H9 (cell line): ENCODE measurements at regions not wholly inside any gene's neighbourhood (a gene's known extent, or its start where the extent isn't known, plus 50 kb on each side); places are given as distances from the start of the nearest gene placed in this dataset.

Experiments
- DNase-seq: peaks from one replicate; pipeline ENCODE4 v3.0.0-alpha.2; 2017
- H2AFZ ChIP-seq: one replicate; pipeline ENCODE4 v1.6.1; 2013; ENCODE audit warnings: mild to moderate bottlenecking, low read length, control low read depth, moderate library complexity
- H2AK5ac ChIP-seq: 2 replicates; pipeline ENCODE4 v1.6.1; 2013; ENCODE audit warnings: low read length, control low read depth, mixed read lengths; ENCODE audit not compliant: insufficient read length
- H2BK120ac ChIP-seq: one replicate; pipeline ENCODE4 v1.6.1; 2013; ENCODE audit warnings: low read depth, mild to moderate bottlenecking, low read length, control low read depth, inconsistent platforms; ENCODE audit not compliant: poor library complexity, severe bottlenecking
- H2BK12ac ChIP-seq: 2 replicates; pipeline ENCODE4 v1.6.1; 2013; ENCODE audit warnings: low read length, control low read depth, mixed read lengths, low read depth; ENCODE audit not compliant: insufficient read length
- H2BK15ac ChIP-seq: 2 replicates; pipeline ENCODE4 v1.6.1; 2013; ENCODE audit warnings: low read depth, low read length, control low read depth
- H2BK20ac ChIP-seq: one replicate; pipeline ENCODE4 v1.6.1; 2013; ENCODE audit warnings: low read depth, mild to moderate bottlenecking, low read length, control low read depth, inconsistent platforms; ENCODE audit not compliant: poor library complexity, severe bottlenecking
- H2BK5ac ChIP-seq: 2 replicates; pipeline ENCODE4 v1.6.1; 2013; ENCODE audit warnings: low read length, control low read depth, mixed read lengths; ENCODE audit not compliant: insufficient read length
- H3K14ac ChIP-seq: 2 replicates; pipeline ENCODE4 v1.6.1; 2013; ENCODE audit warnings: low read length, control low read depth; ENCODE audit not compliant: insufficient read depth
- H3K18ac ChIP-seq: 2 replicates; pipeline ENCODE4 v1.6.1; 2013; ENCODE audit warnings: low read depth, mild to moderate bottlenecking, mixed read lengths, low read length, control low read depth; ENCODE audit not compliant: insufficient read length
- H3K23ac ChIP-seq: 2 replicates; pipeline ENCODE4 v1.6.1; 2013; ENCODE audit warnings: low read length, control low read depth, mixed read lengths, low read depth; ENCODE audit not compliant: insufficient read length
- H3K23me2 ChIP-seq: 2 replicates; pipeline ENCODE4 v1.6.1; 2013; ENCODE audit warnings: low read depth, mild to moderate bottlenecking, mixed read lengths, low read length, control low read depth; ENCODE audit not compliant: insufficient read length, poor library complexity, severe bottlenecking
- H3K27ac ChIP-seq: 2 replicates; pipeline ENCODE4 v1.5.1; 2013; ENCODE audit warnings: low read length, control low read depth, mixed read lengths, low read depth; ENCODE audit not compliant: insufficient read length
- H3K27me3 ChIP-seq: 2 replicates; pipeline ENCODE4 v1.6.1; 2013; ENCODE audit warnings: low read length, control low read depth, inconsistent platforms; ENCODE audit not compliant: insufficient read depth
- H3K4ac ChIP-seq: 2 replicates; pipeline ENCODE4 v1.6.1; 2013; ENCODE audit warnings: low read depth, mild to moderate bottlenecking, control low read depth, inconsistent platforms, low read length, moderate library complexity
- H3K4me1 ChIP-seq: 2 replicates; pipeline ENCODE4 v1.6.1; 2013; ENCODE audit warnings: low read length, control low read depth, inconsistent platforms; ENCODE audit not compliant: insufficient read depth
- H3K4me2 ChIP-seq: 2 replicates; pipeline ENCODE4 v1.6.1; 2013; ENCODE audit warnings: low read length, control low read depth, mixed read lengths; ENCODE audit not compliant: insufficient read length, insufficient read depth
- H3K56ac ChIP-seq: 2 replicates; pipeline ENCODE4 v1.6.1; 2013; ENCODE audit warnings: low read depth, mild to moderate bottlenecking, mixed read lengths, low read length, control low read depth; ENCODE audit not compliant: insufficient read length
- H3K79me1 ChIP-seq: 2 replicates; pipeline ENCODE4 v1.6.1; 2013; ENCODE audit warnings: low read depth, mild to moderate bottlenecking, moderate library complexity, low read length, control low read depth, inconsistent platforms; ENCODE audit not compliant: insufficient read depth, poor library complexity, severe bottlenecking
- H3K79me2 ChIP-seq: 2 replicates; pipeline ENCODE4 v1.6.1; 2013; ENCODE audit warnings: low read length, control low read depth, inconsistent platforms; ENCODE audit not compliant: insufficient read depth
- H3K9ac ChIP-seq: 2 replicates; pipeline ENCODE4 v1.6.1; 2013; ENCODE audit warnings: low read length, control low read depth, mixed read lengths; ENCODE audit not compliant: insufficient read length; ENCODE audit errors: extremely low read depth
- H3K9me3 ChIP-seq: one replicate; pipeline ENCODE4 v1.6.1; 2013; ENCODE audit warnings: low read depth, low read length, inconsistent platforms; ENCODE audit not compliant: control insufficient read depth
- H3T11ph ChIP-seq: one replicate; pipeline ENCODE4 v1.6.1; 2013; ENCODE audit warnings: mild to moderate bottlenecking, low read length, control low read depth, inconsistent platforms
- H4K20me1 ChIP-seq: one replicate; pipeline ENCODE4 v1.6.1; 2013; ENCODE audit not compliant: control insufficient read depth, insufficient read length, insufficient read depth
- H4K5ac ChIP-seq: 2 replicates; pipeline ENCODE4 v1.6.1; 2013; ENCODE audit warnings: low read depth, mild to moderate bottlenecking, mixed read lengths, low read length, control low read depth; ENCODE audit not compliant: insufficient read length
- H4K8ac ChIP-seq: replicated peaks from 2 replicates; pipeline ENCODE4 v1.6.1; 2013; ENCODE audit warnings: low read length, control low read depth, mixed read lengths, low read depth; ENCODE audit not compliant: insufficient read length
- H4K91ac ChIP-seq: 2 replicates; pipeline ENCODE4 v1.6.1; 2013; ENCODE audit warnings: low read depth, mild to moderate bottlenecking, moderate library complexity, mixed read lengths, low read length, control low read depth; ENCODE audit not compliant: insufficient read length
- H3K27ac Mint-ChIP-seq, 3 experiments: 2 replicates in 2 of 3; 3 replicates in 1 of 3; pipeline ENCODE4 v1.8.0; 2020 to 2021; ENCODE audit warnings: mixed read lengths in 3 of 3, mild to moderate bottlenecking in 1 of 3, moderate library complexity in 1 of 3
- H3K27me3 Mint-ChIP-seq: 2 replicates; pipeline ENCODE4 v1.8.0; 2021; ENCODE audit warnings: low read depth, mild to moderate bottlenecking, moderate library complexity, mixed read lengths
- H3K36me3 Mint-ChIP-seq, 3 experiments: 2 replicates in 2 of 3; 3 replicates in 1 of 3; pipeline ENCODE4 v1.8.0; 2020 to 2021; ENCODE audit warnings: low read depth in 3 of 3, mixed read lengths in 3 of 3; ENCODE audit not compliant: insufficient read depth in 1 of 3
- H3K4me1 Mint-ChIP-seq, 2 experiments: 2 replicates each; pipeline ENCODE4 v1.8.0; 2020; ENCODE audit warnings: mixed read lengths in 2 of 2
- H3K4me3 Mint-ChIP-seq, 2 experiments: 2 replicates in 1 of 2; 3 replicates in 1 of 2; pipeline ENCODE4 v1.8.0; 2020 to 2021; ENCODE audit warnings: mild to moderate bottlenecking in 2 of 2, mixed read lengths in 2 of 2, moderate library complexity in 1 of 2
- H3K9me3 Mint-ChIP-seq, 2 experiments: 2 replicates in 1 of 2; 3 replicates in 1 of 2; pipeline ENCODE4 v1.8.0; 2020; ENCODE audit warnings: mild to moderate bottlenecking in 2 of 2, mixed read lengths in 2 of 2, moderate library complexity in 1 of 2
- CTCF ChIP-seq: fragments of 200-600 bp; sonication (generic); conservative IDR thresholded peaks from 3 replicates; pipeline ENCODE4 v1.8.0; 2021; ENCODE audit warnings: antibody characterized with exemption, mild to moderate bottlenecking
- WGBS: extraction: QIAGEN DNeasy Blood & Tissue Kit; methylation state at CpG from one replicate; pipeline ENCODE4 v1.1.7; 2013; ENCODE audit warnings: missing lambda C conversion rate, low lambda C conversion rate, mixed read lengths; ENCODE audit not compliant: insufficient read length; ENCODE audit errors: extremely low coverage; 5-methylcytosine and 5-hydroxymethylcytosine counted together

- no peaks in the 10 kb centered on the region for H3K23me2 ChIP-seq
- H3K4me1 Mint-ChIP-seq = peaks cover 0 to 4% of the 10 kb centered on the region in 2 experiments; a peak in 1 of 4 replicates
- DNase-seq = no peak
- no peak overlapping the region for H3K27ac Mint-ChIP-seq
- H2BK5ac ChIP-seq = no peak overlapping the region
- no peaks in the 10 kb centered on the region for H4K20me1 ChIP-seq
- H3K18ac ChIP-seq = no peak overlapping the region
- no CpG with 5 or more reads among the region's 2 CpGs for WGBS
- H2BK120ac ChIP-seq = no peak overlapping the region
- H3K27me3 Mint-ChIP-seq = peaks cover 5% of the 10 kb centered on the region
- no peaks in the 10 kb centered on the region for H3K4me1 ChIP-seq
- H4K91ac ChIP-seq = no peak overlapping the region
- no peaks in the 10 kb centered on the region for H3K9me3 ChIP-seq
- no peak overlapping the region for H3K9ac ChIP-seq
- H3K4me2 ChIP-seq = no peak overlapping the region
- H3K79me2 ChIP-seq = no peaks in the 10 kb centered on the region
- H3K27ac ChIP-seq = no peak overlapping the region
- TF ChIP-seq CTCF = no peak
- no peak overlapping the region for H3K23ac ChIP-seq
- H2BK15ac ChIP-seq = no peak overlapping the region
- no peak overlapping the region for H4K5ac ChIP-seq
- no peak overlapping the region for H2AK5ac ChIP-seq
- H3K27me3 ChIP-seq = no peaks in the 10 kb centered on the region
- no peak overlapping the region for H4K8ac ChIP-seq
- no peak overlapping the region for H3K4me3 Mint-ChIP-seq
- no peak overlapping the region for H3K56ac ChIP-seq
- H2AFZ ChIP-seq = no peak overlapping the region
- H3T11ph ChIP-seq = no peak overlapping the region
- H3K36me3 Mint-ChIP-seq = no peaks in the 10 kb centered on the region
- H3K79me1 ChIP-seq = no peaks in the 10 kb centered on the region
- H3K4ac ChIP-seq = no peak overlapping the region
- H3K14ac ChIP-seq = no peak overlapping the region
- no peaks in the 10 kb centered on the region for H3K9me3 Mint-ChIP-seq
- no peak overlapping the region for H2BK12ac ChIP-seq
- H2BK20ac ChIP-seq = no peak overlapping the region
These were observed 125.3 kb downstream of the SLC6A15 start for GRCh38 chr12:84787253-84787652.
